Thyroid gland (tissue), 4 donors: ENCODE measurements at regions not wholly inside any gene's neighbourhood (a gene's known extent, or its start where the extent isn't known, plus 50 kb on each side); places are given as distances from the start of the nearest gene placed in this dataset.

ENCODE experiments used
- DNase-seq, 2 donors: peaks; one replicate each; pipeline ENCODE4 v3.0.0-alpha.2; 2019
- H3K27ac ChIP-seq, 3 donors: fragments of 200-600 bp; sonication (generic); 1 replicate in 2 of 3; 2 replicates in 1 of 3; pipeline ENCODE4 v1.5.1; 2016 to 2019; ENCODE audit warnings: mild to moderate bottlenecking in 1 of 3, moderate library complexity in 1 of 3
- H3K27me3 ChIP-seq: fragments of 200-600 bp; sonication (generic); one replicate; pipeline ENCODE4 v1.5.1; 2019
- H3K36me3 ChIP-seq, 2 donors: fragments of 200-600 bp; sonication (generic); one replicate each; pipeline ENCODE4 v1.5.1; 2016 to 2019
- H3K4me1 ChIP-seq, 2 donors: fragments of 200-600 bp; sonication (generic); one replicate each; pipeline ENCODE4 v1.5.1; 2017 to 2019
- H3K4me3 ChIP-seq, 3 donors: fragments of 200-600 bp; sonication (generic); replicated peaks in 1 of 3; 1 replicate in 2 of 3; 2 replicates in 1 of 3; pipeline ENCODE4 v1.5.1; 2016; ENCODE audit warnings: mild to moderate bottlenecking in 1 of 3
- H3K9me3 ChIP-seq: fragments of 200-600 bp; sonication (generic); one replicate; pipeline ENCODE4 v1.5.1; 2017
- POLR2A ChIP-seq, 2 donors: fragments of 450-650 bp; IDR thresholded peaks; one replicate each; pipeline ENCODE4 v1.6.1; 2017; ENCODE audit warnings: antibody characterized with exemption in 2 of 2, mild to moderate bottlenecking in 2 of 2, moderate library complexity in 1 of 2
- WGBS, 2 donors: methylation state at CpG; one replicate each; pipeline ENCODE4 v1.1.5; 2017; 5-methylcytosine and 5-hydroxymethylcytosine counted together
- intact Hi-C: fragments of 100-400 bp; cut with DNase I; formaldehyde crosslinking; loops from one replicate; pipeline ENCODE4 v1.15.1; 2023
- TF ChIP-seq, protein P1 (sequence below), 6 experiments: fragments of 200-600 bp in 3 of 6; fragments of 450-650 bp in 3 of 6; sonication (generic) in 3 of 6; IDR thresholded peaks; one replicate each; pipeline ENCODE4 v1.5.1; 2016 to 2019; ENCODE audit warnings: antibody characterized with exemption in 6 of 6, mild to moderate bottlenecking in 2 of 6, inconsistent platforms in 1 of 6, moderate library complexity in 1 of 6

DNA sequence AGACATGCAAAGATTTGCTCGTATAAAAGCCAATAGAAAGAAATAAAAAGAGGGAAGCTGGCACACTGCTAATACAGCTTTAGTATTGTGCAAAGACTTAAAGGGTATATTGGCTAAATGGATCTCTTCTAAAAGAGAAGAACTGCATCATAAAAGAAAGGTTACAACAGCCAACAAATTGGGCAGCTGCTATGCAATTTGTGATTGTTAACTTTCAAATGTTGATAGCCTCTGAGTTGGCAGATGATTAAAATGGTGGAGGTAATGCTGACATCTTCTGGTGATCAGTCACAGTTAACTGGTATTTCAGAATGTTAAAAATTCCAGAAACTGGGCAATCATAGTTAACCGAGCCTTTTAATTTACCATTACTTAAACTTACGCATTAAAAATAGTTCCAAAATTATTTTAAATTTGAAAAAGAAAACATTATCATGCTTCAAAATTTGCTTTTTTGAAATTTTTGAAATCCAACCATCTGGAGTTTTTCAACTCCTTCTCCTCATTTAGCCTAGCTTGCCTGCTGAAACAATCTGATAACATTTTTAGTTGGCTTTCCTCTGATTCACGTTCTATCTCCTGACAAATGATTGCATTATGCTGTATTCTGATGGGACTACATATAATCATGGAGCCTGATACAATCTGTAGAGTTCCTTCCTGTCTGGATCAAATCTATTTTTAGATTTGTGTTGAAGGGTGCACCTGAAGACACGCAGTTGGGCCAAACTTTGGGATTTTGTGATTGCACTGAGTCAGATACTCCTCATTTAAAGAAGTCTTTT, 144.0 kb upstream of the PDZRN3 start:
- TF ChIP-seq, protein P1, sequence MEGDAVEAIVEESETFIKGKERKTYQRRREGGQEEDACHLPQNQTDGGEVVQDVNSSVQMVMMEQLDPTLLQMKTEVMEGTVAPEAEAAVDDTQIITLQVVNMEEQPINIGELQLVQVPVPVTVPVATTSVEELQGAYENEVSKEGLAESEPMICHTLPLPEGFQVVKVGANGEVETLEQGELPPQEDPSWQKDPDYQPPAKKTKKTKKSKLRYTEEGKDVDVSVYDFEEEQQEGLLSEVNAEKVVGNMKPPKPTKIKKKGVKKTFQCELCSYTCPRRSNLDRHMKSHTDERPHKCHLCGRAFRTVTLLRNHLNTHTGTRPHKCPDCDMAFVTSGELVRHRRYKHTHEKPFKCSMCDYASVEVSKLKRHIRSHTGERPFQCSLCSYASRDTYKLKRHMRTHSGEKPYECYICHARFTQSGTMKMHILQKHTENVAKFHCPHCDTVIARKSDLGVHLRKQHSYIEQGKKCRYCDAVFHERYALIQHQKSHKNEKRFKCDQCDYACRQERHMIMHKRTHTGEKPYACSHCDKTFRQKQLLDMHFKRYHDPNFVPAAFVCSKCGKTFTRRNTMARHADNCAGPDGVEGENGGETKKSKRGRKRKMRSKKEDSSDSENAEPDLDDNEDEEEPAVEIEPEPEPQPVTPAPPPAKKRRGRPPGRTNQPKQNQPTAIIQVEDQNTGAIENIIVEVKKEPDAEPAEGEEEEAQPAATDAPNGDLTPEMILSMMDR (IDR thresholded peaks at IDR 0.05), result no peak
- TF ChIP-seq POLR2A (IDR thresholded peaks at IDR 0.05), result no peak
- H3K9me3 ChIP-seq, result no peaks in the 10 kb centered on the region
- H3K27me3 ChIP-seq, result no peaks in the 10 kb centered on the region
- no peaks in the 10 kb centered on the region for H3K36me3 ChIP-seq
- DNase-seq, result no peak
- intact Hi-C loops, result no loop called here
- H3K27ac ChIP-seq, result no peak overlapping the region
- H3K4me3 ChIP-seq, result no peak overlapping the region
- WGBS, 2 donors, result 87 to 88% methylated on average over 5 of the region's 5 CpGs
- H3K4me1 ChIP-seq, result no peaks in the 10 kb centered on the region

DNA sequence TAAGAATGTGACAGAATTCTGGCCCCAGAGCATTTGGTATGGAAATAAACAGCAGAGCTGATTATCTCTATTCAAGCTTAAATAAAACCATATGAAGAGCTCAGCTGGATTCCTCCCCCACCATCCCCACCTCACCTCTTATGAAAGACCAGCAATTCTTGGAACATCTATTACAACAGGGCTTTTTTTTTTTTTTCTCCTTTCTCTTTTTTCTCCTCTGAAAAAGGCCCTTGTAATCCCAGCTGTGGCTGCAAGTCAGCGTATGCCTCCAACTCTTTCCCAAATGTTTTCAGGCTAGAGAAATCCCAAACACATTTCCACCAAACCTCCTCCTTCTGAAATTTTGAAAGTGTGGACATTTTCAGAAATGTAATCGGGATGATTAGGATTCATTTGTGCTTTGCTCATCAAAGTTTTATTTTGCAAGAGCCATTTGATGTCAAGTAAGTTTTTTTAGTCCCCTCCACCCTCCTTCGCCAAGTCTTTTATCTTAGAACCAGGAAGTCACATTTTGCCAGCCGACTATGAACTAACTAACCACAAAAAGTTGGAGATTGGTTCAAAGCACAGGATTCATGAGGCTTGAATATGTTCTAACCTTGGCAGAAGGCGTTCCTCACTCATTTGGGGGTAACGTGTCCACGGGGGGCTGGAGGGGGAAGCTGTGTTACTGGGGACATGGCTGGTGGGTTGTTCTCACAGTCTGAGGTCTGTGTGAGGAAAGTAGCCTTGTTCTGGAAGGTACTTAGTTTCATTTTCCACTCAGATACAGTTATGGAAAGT, 142.0 kb upstream of the PDZRN3 start:
- H3K27me3 ChIP-seq, result no peaks in the 10 kb centered on the region
- H3K4me3 ChIP-seq, result no peak overlapping the region
- TF ChIP-seq POLR2A (IDR thresholded peaks at IDR 0.05), result no peak
- TF ChIP-seq, protein P1 (IDR thresholded peaks at IDR 0.05), result no peak
- no peaks in the 10 kb centered on the region for H3K9me3 ChIP-seq
- 56 to 63% methylated on average over 7 of the region's 7 CpGs for WGBS, 2 donors
- peak overlapping the region in 1 of 3 donors; percentile 1 for H3K27ac ChIP-seq
- no peaks in the 10 kb centered on the region for H3K36me3 ChIP-seq
- no peak for DNase-seq
- intact Hi-C loops, result no loop called here
- no peaks in the 10 kb centered on the region for H3K4me1 ChIP-seq

DNA sequence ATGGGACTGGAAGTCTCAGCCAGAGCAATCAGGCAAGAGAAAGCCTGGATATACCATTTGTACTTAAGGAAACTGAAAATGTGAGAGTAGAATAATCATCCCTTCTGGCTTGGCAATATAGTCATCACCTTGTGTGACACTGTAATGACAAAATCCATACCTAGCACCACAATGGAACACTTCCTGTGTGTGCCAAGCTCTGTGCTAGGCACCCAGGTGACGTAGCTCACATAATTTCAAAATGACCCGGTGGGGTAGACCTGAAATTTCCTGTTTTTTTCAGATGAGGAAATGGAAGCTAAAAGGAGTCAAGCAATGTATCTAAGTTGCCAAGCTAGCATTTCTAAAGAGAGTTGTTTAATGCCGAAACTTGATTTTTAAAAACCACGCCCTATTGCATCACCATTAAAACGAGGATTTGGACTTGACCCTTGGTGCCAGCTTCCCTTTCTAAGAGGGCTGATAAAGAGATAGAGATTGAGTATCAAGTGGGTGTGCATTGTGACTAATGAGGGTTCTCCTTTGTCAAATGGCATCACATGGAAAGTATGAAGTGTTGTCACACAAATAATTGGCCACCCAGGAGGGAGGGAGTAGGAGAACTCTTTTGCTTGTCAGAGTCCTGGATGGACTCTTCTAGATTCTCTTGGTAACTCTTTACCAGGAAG, 141.3 kb upstream of the PDZRN3 start:
- H3K27me3 ChIP-seq, result no peaks in the 10 kb centered on the region
- intact Hi-C loops, result no loop called here
- peak overlapping the region in 1 of 3 donors; percentile 1 for H3K27ac ChIP-seq
- TF ChIP-seq POLR2A (IDR thresholded peaks at IDR 0.05), result no peak
- TF ChIP-seq, protein P1 (IDR thresholded peaks at IDR 0.05), result no peak
- H3K4me3 ChIP-seq, result no peak overlapping the region
- 68 to 84% methylated on average over 5 of the region's 5 CpGs for WGBS, 2 donors
- no peak for DNase-seq
- H3K36me3 ChIP-seq, result no peaks in the 10 kb centered on the region
- H3K4me1 ChIP-seq, result no peaks in the 10 kb centered on the region
- no peaks in the 10 kb centered on the region for H3K9me3 ChIP-seq

DNA sequence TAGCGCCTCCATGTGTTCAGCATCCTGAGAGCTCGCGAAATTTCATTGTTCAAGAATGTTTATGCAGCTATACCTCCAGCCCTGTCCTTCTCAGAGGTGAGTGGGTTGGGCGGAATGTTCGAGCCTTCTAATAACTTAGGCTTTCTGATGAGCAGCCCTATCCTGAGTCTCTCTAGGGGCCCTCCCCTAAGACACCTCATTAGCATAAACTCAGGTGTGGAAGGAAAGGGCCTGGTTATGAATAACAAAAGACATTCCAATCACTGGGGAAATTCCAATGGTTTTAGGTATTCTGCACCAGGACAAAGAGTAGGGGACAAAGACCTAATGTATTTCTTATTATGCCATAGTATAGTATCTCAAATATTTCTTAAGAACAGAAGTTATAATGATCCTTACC, 138.1 kb upstream of the PDZRN3 start:
- H3K4me3 ChIP-seq, result no peak overlapping the region
- TF ChIP-seq, protein P1 (IDR thresholded peaks at IDR 0.05), result no peak
- no peak for TF ChIP-seq POLR2A (IDR thresholded peaks at IDR 0.05)
- H3K27me3 ChIP-seq, result no peaks in the 10 kb centered on the region
- no peak for DNase-seq
- H3K27ac ChIP-seq, result no peak overlapping the region
- no peaks in the 10 kb centered on the region for H3K36me3 ChIP-seq
- intact Hi-C loops, result no loop called here
- 87 to 90% methylated on average over 5 of the region's 5 CpGs for WGBS, 2 donors
- no peaks in the 10 kb centered on the region for H3K9me3 ChIP-seq
- H3K4me1 ChIP-seq, result no peaks in the 10 kb centered on the region
